CD4-positive, alpha-beta T cell treated with Interleukin-10 for 1 hour (primary cell): ENCODE measurements at regions not wholly inside any gene's neighbourhood (a gene's known extent, or its start where the extent isn't known, plus 50 kb on each side); places are given as distances from the start of the nearest gene placed in this dataset.
A peak's percentile ranks its signal among the peaks of the same experiment; 100 is the strongest.
"Not testable (repeated sequence)": the region's sequence is repeated elsewhere in the genome, so short reads cannot be mapped to it uniquely, and the experiment has no call there.

ENCODE experiments used
- DNase-seq: peaks from one replicate; pipeline ENCODE4 v3.0.0-alpha.2; 2020

GRCh38 chr1:143905214-143906179, 66.3 kb downstream of the FAM72C start:
- DNase-seq: peak; percentile 16

GRCh38 chr1:143904622-143904979, 67.2 kb downstream of the FAM72C start:
- DNase-seq: peak; percentile 11

GRCh38 chr1:143903899-143904621, 67.7 kb downstream of the FAM72C start:
- DNase-seq: not testable (repeated sequence)

- DNase-seq: not testable (repeated sequence)
Measured at GRCh38 chr1:143896377-143896776, 75.4 kb downstream of the FAM72C start.

GRCh38 chr1:143884932-143885574, 86.7 kb downstream of the FAM72C start:
- peak; percentile 75 for DNase-seq

- peak; percentile 66 for DNase-seq
Measured at GRCh38 chr1:143884532-143884931, 87.3 kb downstream of the FAM72C start.

- not testable (repeated sequence) for DNase-seq
Measured at GRCh38 chr1:143879757-143880536, 91.8 kb downstream of the FAM72C start.

- DNase-seq: not testable (repeated sequence)
Measured at GRCh38 chr1:143875947-143876346, 95.8 kb downstream of the FAM72C start.

- not testable (repeated sequence) for DNase-seq
Measured at GRCh38 chr1:143874625-143875024, 97.2 kb downstream of the FAM72C start.

GRCh38 chr1:143873650-143874049, 98.1 kb downstream of the FAM72C start:
- not testable (repeated sequence) for DNase-seq

GRCh38 chr1:143870388-143870787, 101.4 kb downstream of the FAM72C start:
- DNase-seq: not testable (repeated sequence)

GRCh38 chr1:143867590-143868220, 104.1 kb downstream of the FAM72C start:
- peak; percentile 3 for DNase-seq

- not testable (repeated sequence) for DNase-seq
Measured at GRCh38 chr1:143863901-143864520, 107.8 kb downstream of the FAM72C start.

GRCh38 chr1:143862722-143863121, 109.1 kb downstream of the FAM72C start:
- DNase-seq: not testable (repeated sequence)

GRCh38 chr1:143861306-143861705, 110.5 kb downstream of the FAM72C start:
- not testable (repeated sequence) for DNase-seq

- DNase-seq: not testable (repeated sequence)
Measured at GRCh38 chr1:143855867-143856266, 115.9 kb downstream of the FAM72C start.

- DNase-seq: not testable (repeated sequence)
Measured at GRCh38 chr1:143854069-143854468, 117.7 kb downstream of the FAM72C start.

- not testable (repeated sequence) for DNase-seq
Measured at GRCh38 chr1:143850637-143851036, 121.1 kb downstream of the FAM72C start.

- not testable (repeated sequence) for DNase-seq
Measured at GRCh38 chr1:143848859-143849258, 122.9 kb downstream of the FAM72C start.

- not testable (repeated sequence) for DNase-seq
Measured at GRCh38 chr1:143845193-143845592, 126.6 kb downstream of the FAM72C start.

- not testable (repeated sequence) for DNase-seq
Measured at GRCh38 chr1:143842058-143842457, 129.7 kb downstream of the FAM72C start.
